ENCODE measurements at regions not wholly inside any gene's neighbourhood (a gene's known extent, or its start where the extent isn't known, plus 50 kb on each side); places are given as distances from the start of the nearest gene placed in this dataset.

GRCh38 chr6:147858421-147858820 is 349.9 kb downstream of the SAMD5 start:
- no peak for ATAC-seq (ENCODE audit: insufficient read depth, low read depth)
- no peaks in the 10 kb centered on the region for H3K4me1 ChIP-seq (ENCODE audit: insufficient read depth, low read length)

GRCh38 chr6:147859071-147859470 is 350.6 kb downstream of the SAMD5 start:
- Histone ChIP-seq H4K20me1 (ENCODE audit: insufficient read depth, low read length) (no peaks in the 10 kb centered on the region), H3K4me3 (ENCODE audit: low read depth in 1 of 2, low read length in 2 of 2) (no peak overlapping the region), H3K9me3 (ENCODE audit: insufficient read depth, low read length, severe bottlenecking) (no peaks in the 10 kb centered on the region), H3K36me3 (ENCODE audit: insufficient read depth, low read length) (no peaks in the 10 kb centered on the region), H3K27ac (ENCODE audit: low read length) (no peak overlapping the region), H3K79me2 (ENCODE audit: insufficient read depth, low read length) (no peaks in the 10 kb centered on the region), H3K4me2 (ENCODE audit: insufficient read depth, low read length) (no peak overlapping the region), H3K9ac (ENCODE audit: low read depth, low read length) (no peak overlapping the region), H3K27me3 (ENCODE audit: insufficient read depth, low read length, poor library complexity) (no peaks in the 10 kb centered on the region), H3K4me1 (ENCODE audit: insufficient read depth, low read length) (no peaks in the 10 kb centered on the region), H2AFZ (ENCODE audit: low read depth, low read length) (no peak overlapping the region)
- no peak for TF ChIP-seq CTCF (IDR thresholded peaks at IDR 0.05; ENCODE audit: borderline replicate concordance, extremely low read depth, low read length, poor library complexity, severe bottlenecking)
- no peak for TF ChIP-seq EZH2 (IDR thresholded peaks at IDR 0.05; ENCODE audit: borderline replicate concordance, low read depth, low read length, severe bottlenecking)
- DNase-seq = no peak
- no peak for ATAC-seq (ENCODE audit: insufficient read depth, low read depth)

More at GRCh38 chr6:147858421-147858820, 349.9 kb downstream of the SAMD5 start:
- no peak overlapping the region for H2AFZ ChIP-seq (ENCODE audit: low read depth, low read length)
- H3K9me3 ChIP-seq (ENCODE audit: insufficient read depth, low read length, severe bottlenecking) = no peaks in the 10 kb centered on the region
- no peak for TF ChIP-seq CTCF (IDR thresholded peaks at IDR 0.05; ENCODE audit: borderline replicate concordance, extremely low read depth, low read length, poor library complexity, severe bottlenecking)
- TF ChIP-seq EZH2 (IDR thresholded peaks at IDR 0.05; ENCODE audit: borderline replicate concordance, low read depth, low read length, severe bottlenecking) = no peak
- no peaks in the 10 kb centered on the region for H3K27me3 ChIP-seq (ENCODE audit: insufficient read depth, low read length, poor library complexity)
- no peak overlapping the region for H3K27ac ChIP-seq (ENCODE audit: low read length)
- H3K9ac ChIP-seq (ENCODE audit: low read depth, low read length) = no peak overlapping the region
- no peak for DNase-seq
- H4K20me1 ChIP-seq (ENCODE audit: insufficient read depth, low read length) = no peaks in the 10 kb centered on the region
- no peaks in the 10 kb centered on the region for H3K79me2 ChIP-seq (ENCODE audit: insufficient read depth, low read length)
- no peak overlapping the region for H3K4me3 ChIP-seq (ENCODE audit: low read depth in 1 of 2, low read length in 2 of 2)
- no peaks in the 10 kb centered on the region for H3K36me3 ChIP-seq (ENCODE audit: insufficient read depth, low read length)
- H3K4me2 ChIP-seq (ENCODE audit: insufficient read depth, low read length) = no peak overlapping the region

DNA sequence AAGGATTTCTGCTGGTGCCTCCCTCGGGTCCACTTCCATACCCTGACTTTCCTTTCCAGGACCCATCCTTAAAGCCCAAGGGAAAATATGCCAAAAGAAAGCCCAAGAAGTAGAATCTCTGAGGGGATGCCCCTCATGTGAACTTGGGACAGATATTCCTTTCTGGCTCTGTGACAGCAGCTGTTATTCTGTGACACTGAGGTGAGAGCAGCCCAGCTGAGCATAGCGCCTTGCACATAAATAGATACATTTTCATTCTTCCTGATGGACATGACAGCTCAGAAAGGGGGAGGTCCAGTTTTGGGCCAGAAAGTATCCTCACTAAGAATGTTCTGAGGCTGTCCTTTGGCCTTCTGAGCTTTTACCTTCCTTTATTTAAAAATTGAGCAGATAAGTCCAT is 353.2 kb downstream of the SAMD5 start:
- Histone ChIP-seq H3K27ac (ENCODE audit: low read length) (no peak overlapping the region), H3K4me3 (ENCODE audit: low read depth in 1 of 2, low read length in 2 of 2) (no peak overlapping the region), H3K4me2 (ENCODE audit: insufficient read depth, low read length) (no peak overlapping the region), H4K20me1 (ENCODE audit: insufficient read depth, low read length) (no peaks in the 10 kb centered on the region), H3K4me1 (ENCODE audit: insufficient read depth, low read length) (no peaks in the 10 kb centered on the region), H2AFZ (ENCODE audit: low read depth, low read length) (no peak overlapping the region), H3K9ac (ENCODE audit: low read depth, low read length) (no peak overlapping the region), H3K36me3 (ENCODE audit: insufficient read depth, low read length) (no peaks in the 10 kb centered on the region), H3K9me3 (ENCODE audit: insufficient read depth, low read length, severe bottlenecking) (no peaks in the 10 kb centered on the region), H3K79me2 (ENCODE audit: insufficient read depth, low read length) (no peaks in the 10 kb centered on the region), H3K27me3 (ENCODE audit: insufficient read depth, low read length, poor library complexity) (no peaks in the 10 kb centered on the region)
- ATAC-seq (ENCODE audit: insufficient read depth, low read depth) (no peak), DNase-seq (no peak)
- TF ChIP-seq CTCF (IDR thresholded peaks at IDR 0.05; ENCODE audit: borderline replicate concordance, extremely low read depth, low read length, poor library complexity, severe bottlenecking) = no peak
- TF ChIP-seq EZH2 (IDR thresholded peaks at IDR 0.05; ENCODE audit: borderline replicate concordance, low read depth, low read length, severe bottlenecking) = no peak
